DND-41 (cell line): ENCODE measurements at regions not wholly inside any gene's neighbourhood (a gene's known extent, or its start where the extent isn't known, plus 50 kb on each side); places are given as distances from the start of the nearest gene placed in this dataset.

Source experiments
- EZH2 ChIP-seq: IDR thresholded peaks from 3 replicates; pipeline ENCODE4 v1.6.1; 2012; ENCODE audit warnings: borderline replicate concordance, low read depth, mild to moderate bottlenecking, moderate library complexity, low read length, inconsistent platforms; ENCODE audit not compliant: severe bottlenecking
- TF ChIP-seq, protein P1 (sequence below): IDR thresholded peaks from 2 replicates; pipeline ENCODE4 v1.5.1; 2012; ENCODE audit warnings: borderline replicate concordance, low read length, moderate library complexity, mild to moderate bottlenecking; ENCODE audit not compliant: poor library complexity, severe bottlenecking; ENCODE audit errors: extremely low read depth

- TF ChIP-seq, protein P1, sequence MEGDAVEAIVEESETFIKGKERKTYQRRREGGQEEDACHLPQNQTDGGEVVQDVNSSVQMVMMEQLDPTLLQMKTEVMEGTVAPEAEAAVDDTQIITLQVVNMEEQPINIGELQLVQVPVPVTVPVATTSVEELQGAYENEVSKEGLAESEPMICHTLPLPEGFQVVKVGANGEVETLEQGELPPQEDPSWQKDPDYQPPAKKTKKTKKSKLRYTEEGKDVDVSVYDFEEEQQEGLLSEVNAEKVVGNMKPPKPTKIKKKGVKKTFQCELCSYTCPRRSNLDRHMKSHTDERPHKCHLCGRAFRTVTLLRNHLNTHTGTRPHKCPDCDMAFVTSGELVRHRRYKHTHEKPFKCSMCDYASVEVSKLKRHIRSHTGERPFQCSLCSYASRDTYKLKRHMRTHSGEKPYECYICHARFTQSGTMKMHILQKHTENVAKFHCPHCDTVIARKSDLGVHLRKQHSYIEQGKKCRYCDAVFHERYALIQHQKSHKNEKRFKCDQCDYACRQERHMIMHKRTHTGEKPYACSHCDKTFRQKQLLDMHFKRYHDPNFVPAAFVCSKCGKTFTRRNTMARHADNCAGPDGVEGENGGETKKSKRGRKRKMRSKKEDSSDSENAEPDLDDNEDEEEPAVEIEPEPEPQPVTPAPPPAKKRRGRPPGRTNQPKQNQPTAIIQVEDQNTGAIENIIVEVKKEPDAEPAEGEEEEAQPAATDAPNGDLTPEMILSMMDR, result no peak
- no peak for TF ChIP-seq EZH2
These were observed 351.8 kb upstream of the FZD8 start for GRCh38 chr10:35993591-35994515.
